ENCODE measurements at regions not wholly inside any gene's neighbourhood (a gene's known extent, or its start where the extent isn't known, plus 50 kb on each side); places are given as distances from the start of the nearest gene placed in this dataset.
"Not testable (repeated sequence)": the region's sequence is repeated elsewhere in the genome, so short reads cannot be mapped to it uniquely, and the experiment has no call there.

GRCh38 chr9:78930281-78930680 is 633.4 kb downstream of the PSAT1 start:
- no peak for DNase-seq

GRCh38 chr9:78932849-78933627 is 636.1 kb downstream of the PSAT1 start:
- no peak for DNase-seq

- no peak for DNase-seq
Measured at GRCh38 chr9:78934880-78935279, 636.9 kb upstream of the TLE4 start.

GRCh38 chr9:78938821-78939220 is 632.9 kb upstream of the TLE4 start:
- DNase-seq: no peak

GRCh38 chr9:78939311-78940065 is 632.3 kb upstream of the TLE4 start:
- DNase-seq: no peak

- no peak for DNase-seq
Measured at GRCh38 chr9:78940121-78940855, 631.5 kb upstream of the TLE4 start.

- no peak for DNase-seq
Measured at GRCh38 chr9:78954286-78954685, 617.5 kb upstream of the TLE4 start.

- no peak for DNase-seq
Measured at GRCh38 chr9:78958892-78959291, 612.9 kb upstream of the TLE4 start.

- DNase-seq: no peak
Measured at GRCh38 chr9:78962156-78962555, 609.6 kb upstream of the TLE4 start.

- DNase-seq: no peak
Measured at GRCh38 chr9:78963911-78964310, 607.9 kb upstream of the TLE4 start.

GRCh38 chr9:78967596-78968217 is 604.1 kb upstream of the TLE4 start:
- DNase-seq: no peak

- DNase-seq: no peak
Measured at GRCh38 chr9:78970375-78970774, 601.4 kb upstream of the TLE4 start.

GRCh38 chr9:78971540-78971939 is 600.2 kb upstream of the TLE4 start:
- no peak for DNase-seq

- no peak for DNase-seq
Measured at GRCh38 chr9:78972303-78972999, 599.3 kb upstream of the TLE4 start.

- DNase-seq: no peak
Measured at GRCh38 chr9:78973907-78974306, 597.9 kb upstream of the TLE4 start.

GRCh38 chr9:78982849-78983248 is 588.9 kb upstream of the TLE4 start:
- DNase-seq: no peak

- DNase-seq: no peak
Measured at GRCh38 chr9:78985084-78985738, 586.6 kb upstream of the TLE4 start.

- no peak for DNase-seq
Measured at GRCh38 chr9:78986446-78986845, 585.3 kb upstream of the TLE4 start.

- DNase-seq: no peak
Measured at GRCh38 chr9:78989031-78989658, 582.6 kb upstream of the TLE4 start.

- DNase-seq: no peak
Measured at GRCh38 chr9:78994471-78994870, 577.3 kb upstream of the TLE4 start.

- DNase-seq: not testable (repeated sequence)
Measured at GRCh38 chr9:78994974-78995373, 576.8 kb upstream of the TLE4 start.

GRCh38 chr9:78997296-78997695 is 574.5 kb upstream of the TLE4 start:
- no peak for DNase-seq

Measured in suppressor macrophage treated with lipopolysaccharide for 4 hours (primary cell).